Kidney (tissue), 13 donors: ENCODE measurements at regions not wholly inside any gene's neighbourhood (a gene's known extent, or its start where the extent isn't known, plus 50 kb on each side); places are given as distances from the start of the nearest gene placed in this dataset.
"Not testable (repeated sequence)": the region's sequence is repeated elsewhere in the genome, so short reads cannot be mapped to it uniquely, and the experiment has no call there.

ENCODE experiments used
- DNase-seq, 5 donors: peaks; one replicate each; pipeline ENCODE4 v3.0.0-alpha.2; 2013 to 2020
- FAIRE-seq: peaks from 2 replicates; lab custom pipeline; 2012; peaks lifted over from hg19 to GRCh38; lab: Jason Lieb, UNC
- H3K27ac ChIP-seq, 2 donors: one replicate each; pipeline ENCODE4 v1.7.0; 2013; ENCODE audit warnings: low read depth in 2 of 2, low read length in 2 of 2, inconsistent platforms in 1 of 2
- H3K27me3 ChIP-seq: one replicate; pipeline ENCODE4 v1.7.1; 2013; ENCODE audit warnings: low read length, inconsistent platforms; ENCODE audit not compliant: control insufficient read depth, insufficient read depth
- H3K36me3 ChIP-seq, 3 donors: one replicate each; pipeline versions ENCODE4 v1.7.0 to v1.7.1; 2013; ENCODE audit warnings: low read length in 3 of 3, control low read depth in 1 of 3, inconsistent platforms in 1 of 3; ENCODE audit not compliant: insufficient read depth in 3 of 3, control insufficient read depth in 2 of 3
- H3K4me1 ChIP-seq, 3 donors: one replicate each; pipeline versions ENCODE4 v1.7.0 to v1.7.1; 2013; ENCODE audit warnings: low read length in 3 of 3, inconsistent platforms in 1 of 3, low read depth in 1 of 3; ENCODE audit not compliant: control insufficient read depth in 2 of 3, insufficient read depth in 2 of 3
- H3K4me3 ChIP-seq, 3 donors: one replicate each; pipeline versions ENCODE4 v1.7.0 to v1.8.1; 2013; ENCODE audit warnings: low read length in 3 of 3, control low read depth in 1 of 3, inconsistent platforms in 1 of 3
- H3K9ac ChIP-seq, 3 donors: one replicate each; pipeline versions ENCODE4 v1.7.0 to v1.7.1; 2013; ENCODE audit warnings: low read length in 3 of 3, control low read depth in 1 of 3, inconsistent platforms in 1 of 3
- H3K9me3 ChIP-seq, 3 donors: one replicate each; pipeline versions ENCODE4 v1.7.0 to v1.7.1; 2013; ENCODE audit warnings: low read length in 3 of 3, control low read depth in 1 of 3, inconsistent platforms in 1 of 3; ENCODE audit not compliant: control insufficient read depth in 2 of 3, insufficient read depth in 1 of 3
- intact Hi-C: fragments of 100-400 bp; cut with DNase I; formaldehyde crosslinking; loops from one replicate; pipeline ENCODE4 v1.11.1; 2022
- TF ChIP-seq, protein P1 (sequence below): IDR thresholded peaks from 3 replicates; pipeline ENCODE4 v1.5.1; 2012; ENCODE audit warnings: mild to moderate bottlenecking, moderate library complexity, borderline replicate concordance; ENCODE audit not compliant: insufficient read depth; ENCODE audit errors: extremely low read depth
- donor health status: control.
- donor health status: control.
- donor health status: control.
- donor health status: control.
- donor health status: control.
- donor health status: DM: yes; HTN: yes; CAD: no.
- donor health status: Normal renal cell carcinoma (clear cell type).

DNA sequence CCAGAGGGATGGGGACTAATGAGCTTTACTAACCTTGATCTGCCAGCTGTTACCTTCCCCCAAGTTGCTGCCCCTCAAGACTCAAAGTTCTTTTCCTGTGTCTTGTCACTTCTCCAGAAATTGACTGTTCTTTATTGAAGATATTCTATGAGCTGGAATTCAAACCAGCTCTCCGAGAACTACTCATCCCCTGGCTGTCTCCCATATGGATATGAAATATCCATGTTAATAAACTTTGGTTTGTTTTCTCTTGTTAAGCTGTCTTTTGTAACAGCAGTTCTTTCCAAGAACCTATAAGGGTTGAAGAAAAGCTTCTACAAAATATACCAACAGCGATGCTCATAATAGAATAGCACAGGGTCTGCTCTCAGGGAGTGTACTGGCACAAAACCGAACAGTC lies 77.0 kb downstream of the CAMK2N1 start:
- intact Hi-C loops = no loop called here
- Histone ChIP-seq H3K36me3 (no peaks in the 10 kb centered on the region), H3K4me1 (no peaks in the 10 kb centered on the region), H3K4me3 (no peak overlapping the region), H3K9me3 (no peaks in the 10 kb centered on the region), H3K9ac (no peak overlapping the region), H3K27me3 (no peaks in the 10 kb centered on the region), H3K27ac (no peak overlapping the region)
- TF ChIP-seq, protein P1, sequence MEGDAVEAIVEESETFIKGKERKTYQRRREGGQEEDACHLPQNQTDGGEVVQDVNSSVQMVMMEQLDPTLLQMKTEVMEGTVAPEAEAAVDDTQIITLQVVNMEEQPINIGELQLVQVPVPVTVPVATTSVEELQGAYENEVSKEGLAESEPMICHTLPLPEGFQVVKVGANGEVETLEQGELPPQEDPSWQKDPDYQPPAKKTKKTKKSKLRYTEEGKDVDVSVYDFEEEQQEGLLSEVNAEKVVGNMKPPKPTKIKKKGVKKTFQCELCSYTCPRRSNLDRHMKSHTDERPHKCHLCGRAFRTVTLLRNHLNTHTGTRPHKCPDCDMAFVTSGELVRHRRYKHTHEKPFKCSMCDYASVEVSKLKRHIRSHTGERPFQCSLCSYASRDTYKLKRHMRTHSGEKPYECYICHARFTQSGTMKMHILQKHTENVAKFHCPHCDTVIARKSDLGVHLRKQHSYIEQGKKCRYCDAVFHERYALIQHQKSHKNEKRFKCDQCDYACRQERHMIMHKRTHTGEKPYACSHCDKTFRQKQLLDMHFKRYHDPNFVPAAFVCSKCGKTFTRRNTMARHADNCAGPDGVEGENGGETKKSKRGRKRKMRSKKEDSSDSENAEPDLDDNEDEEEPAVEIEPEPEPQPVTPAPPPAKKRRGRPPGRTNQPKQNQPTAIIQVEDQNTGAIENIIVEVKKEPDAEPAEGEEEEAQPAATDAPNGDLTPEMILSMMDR = no peak
- DNase-seq = no peak
- FAIRE-seq = no peak

- H3K27ac ChIP-seq, H3K27me3 ChIP-seq, H3K4me3 ChIP-seq, DNase-seq, intact Hi-C loops, H3K9me3 ChIP-seq, H3K4me1 ChIP-seq, H3K36me3 ChIP-seq, FAIRE-seq, H3K9ac ChIP-seq: not testable (repeated sequence)
Observed at GRCh38 chr1:20408133-20408650, 77.8 kb downstream of the CAMK2N1 start.

DNA sequence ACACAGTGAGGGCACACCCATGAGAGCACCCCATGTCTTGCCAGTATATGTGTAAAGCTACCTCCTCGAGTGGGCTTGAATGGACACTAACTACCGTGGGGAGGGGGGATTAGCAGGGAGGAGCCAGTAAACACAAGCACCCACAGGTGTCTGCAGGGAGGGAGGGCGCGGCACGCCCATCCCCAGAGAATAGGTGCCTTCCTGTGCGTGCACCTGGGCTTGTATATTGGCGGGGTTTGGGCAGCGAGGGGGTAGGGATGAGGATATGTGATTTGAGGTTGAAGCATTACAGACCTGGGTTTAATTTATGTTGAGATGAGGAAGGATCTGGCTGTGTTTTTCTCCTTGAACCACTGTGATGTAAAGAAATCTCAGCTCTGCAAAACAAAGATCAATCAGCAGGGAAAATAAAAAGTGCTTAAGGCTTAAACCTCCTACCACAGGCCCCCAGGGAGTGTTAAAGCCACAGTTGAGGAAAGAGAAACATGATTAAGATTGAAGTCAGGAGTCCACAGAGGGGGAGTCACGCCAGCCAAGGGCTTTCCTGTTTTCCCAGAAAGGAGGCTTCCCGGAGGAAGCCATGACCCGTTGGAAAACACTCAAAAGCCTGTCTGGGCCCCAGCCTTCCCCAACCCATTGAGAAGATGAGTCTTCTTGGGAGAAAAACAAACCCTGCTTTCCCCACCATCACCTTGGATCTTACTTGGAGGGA lies 80.0 kb downstream of the CAMK2N1 start:
- Histone ChIP-seq H3K4me3 (no peak overlapping the region), H3K36me3 (no peaks in the 10 kb centered on the region), H3K9me3 (no peaks in the 10 kb centered on the region), H3K4me1 (no peaks in the 10 kb centered on the region), H3K27ac (no peak overlapping the region), H3K27me3 (no peaks in the 10 kb centered on the region), H3K9ac (no peak overlapping the region)
- DNase-seq = peak in 2 of 5 donors; percentile 47 to 81
- no peak for FAIRE-seq
- TF ChIP-seq, protein P1 = no peak
- intact Hi-C loops = no loop called here

DNA sequence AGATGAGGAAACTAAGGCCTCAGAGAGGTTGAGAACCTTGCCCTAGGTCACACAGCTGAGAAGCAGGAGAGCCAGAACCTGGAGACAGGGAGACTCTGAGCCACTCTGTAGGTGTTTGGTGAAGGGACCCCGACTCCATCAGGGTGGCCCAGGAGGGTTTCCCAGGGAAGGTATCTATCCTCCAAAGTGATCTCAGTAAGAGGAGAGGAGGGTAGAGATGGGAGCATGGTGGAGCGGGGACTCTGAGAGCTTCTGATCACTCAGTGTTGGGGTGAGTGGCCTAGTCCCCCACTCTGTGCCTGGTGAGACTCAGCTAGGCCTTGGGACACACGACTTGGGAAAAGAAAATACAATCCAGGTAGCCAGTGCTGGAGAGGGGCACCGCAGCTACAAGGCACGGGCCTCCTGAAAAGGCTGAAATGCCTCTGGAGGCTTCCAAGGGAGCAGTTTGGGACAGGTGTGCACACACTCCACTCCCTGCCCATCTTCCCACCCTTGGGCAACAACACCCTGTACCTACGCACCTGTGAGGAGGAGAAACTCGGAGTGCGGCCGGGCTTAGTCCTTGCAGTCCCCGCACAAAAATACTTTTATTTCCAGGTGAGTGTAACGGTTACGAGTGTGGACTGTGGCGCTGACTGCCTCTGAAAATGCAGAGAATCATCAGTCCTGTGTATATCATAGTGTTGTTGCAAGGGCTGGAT lies 80.8 kb downstream of the CAMK2N1 start:
- Histone ChIP-seq H3K27me3 (no peaks in the 10 kb centered on the region), H3K36me3 (no peaks in the 10 kb centered on the region), H3K9ac (no peak overlapping the region), H3K27ac (no peak overlapping the region), H3K4me1 (no peaks in the 10 kb centered on the region), H3K4me3 (no peak overlapping the region), H3K9me3 (no peaks in the 10 kb centered on the region)
- DNase-seq = no peak
- TF ChIP-seq, protein P1 = no peak
- intact Hi-C loops = no loop called here
- no peak for FAIRE-seq
